ENCODE measurements at regions not wholly inside any gene's neighbourhood (a gene's known extent, or its start where the extent isn't known, plus 50 kb on each side); places are given as distances from the start of the nearest gene placed in this dataset.

DNA sequence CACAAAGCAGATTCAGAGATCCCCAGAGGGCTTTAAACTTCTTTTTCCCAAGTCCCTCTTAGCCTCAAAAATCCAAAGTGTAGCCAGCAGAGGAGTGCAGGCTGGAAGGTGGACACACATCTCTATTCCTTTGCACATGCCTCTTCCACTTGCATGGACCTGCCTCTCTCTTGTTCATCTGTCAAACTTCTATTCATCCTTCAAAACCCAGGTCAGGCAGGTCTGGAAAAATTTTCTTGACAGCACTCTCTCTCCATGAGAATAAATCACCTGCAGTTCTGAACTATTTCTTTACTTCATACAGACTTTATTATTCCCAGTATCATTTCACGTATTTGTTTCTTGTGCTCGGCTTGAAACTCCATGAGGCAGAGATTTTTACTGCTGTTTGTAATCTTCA is 127.5 kb downstream of the SS18 start:
- DNase-seq (ENCODE audit: low read depth in 3 of 3), result no peak

GRCh38 chr18:25962176-25962575 is 128.2 kb downstream of the SS18 start:
- no peak for DNase-seq (ENCODE audit: low read depth in 3 of 3)

DNA sequence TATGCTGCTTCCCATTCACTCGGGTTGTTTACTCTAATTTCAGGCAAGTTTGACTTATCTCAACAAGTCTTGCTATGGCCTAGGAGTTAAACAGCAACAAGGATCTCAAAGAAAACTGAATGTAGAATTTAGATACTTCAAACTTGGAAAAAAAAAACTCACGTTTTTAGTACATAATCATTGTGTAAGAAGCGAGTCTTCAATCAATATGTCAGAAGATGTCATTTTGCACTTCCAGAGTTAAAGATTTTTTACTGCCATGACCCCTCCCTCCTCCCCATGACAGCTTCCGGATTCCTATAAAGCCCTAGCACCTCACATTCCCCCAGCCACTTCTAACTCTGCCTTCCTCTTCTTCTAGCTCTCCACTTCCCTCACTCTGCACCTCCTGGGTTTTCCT is 133.4 kb downstream of the SS18 start:
- DNase-seq (ENCODE audit: low read depth in 3 of 3), result no peak

DNA sequence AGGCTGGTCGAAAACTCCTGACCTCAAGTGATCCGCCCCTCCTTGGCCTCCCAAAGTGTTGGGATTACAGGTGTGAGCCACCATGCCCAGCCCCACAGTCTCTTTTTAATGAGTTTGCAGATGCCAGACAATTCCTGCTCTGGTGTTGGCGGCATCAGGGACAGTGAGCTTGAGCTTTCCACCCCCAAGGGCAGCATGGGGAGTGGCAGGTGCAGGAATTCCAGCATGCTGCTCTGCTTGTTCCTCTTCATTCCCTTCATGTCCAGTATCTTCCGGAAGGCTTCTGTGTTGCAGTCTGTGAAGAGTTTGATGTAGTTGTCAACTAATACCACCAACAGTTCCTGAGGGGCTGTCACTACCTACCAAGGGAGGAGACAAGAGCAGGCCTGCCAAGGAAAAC is 137.3 kb downstream of the SS18 start:
- DNase-seq (ENCODE audit: low read depth in 3 of 3), result no peak

GRCh38 chr18:25950321-25950720 is 140.1 kb downstream of the SS18 start:
- DNase-seq (ENCODE audit: low read depth in 3 of 3), result no peak

GRCh38 chr18:25946540-25946939 is 143.9 kb downstream of the SS18 start:
- no peak for DNase-seq (ENCODE audit: low read depth in 3 of 3)

- DNase-seq (ENCODE audit: low read depth in 3 of 3), result no peak
These were observed 155.1 kb downstream of the SS18 start for GRCh38 chr18:25935356-25935755.

DNA sequence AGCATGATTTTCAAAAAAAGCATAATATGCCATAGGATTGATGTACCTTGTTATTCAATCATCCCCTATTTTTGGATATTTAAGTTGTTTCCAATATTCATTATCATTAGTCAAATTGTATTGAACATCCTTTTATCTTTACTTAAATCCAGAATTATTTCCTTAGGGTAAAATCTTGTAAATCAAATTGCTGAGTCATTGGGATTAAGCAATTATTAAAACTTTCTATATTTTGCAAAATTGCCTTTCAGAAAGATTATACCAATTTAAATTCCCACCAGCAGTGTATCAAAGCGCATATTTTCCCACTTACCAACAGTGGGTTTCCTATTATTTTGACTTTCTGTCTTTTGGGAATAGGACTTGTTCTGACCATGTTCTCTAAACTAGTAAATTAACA is 159.3 kb downstream of the SS18 start:
- DNase-seq (ENCODE audit: low read depth in 3 of 3), result no peak

GRCh38 chr18:25929787-25930186 is 160.6 kb downstream of the SS18 start:
- no peak for DNase-seq (ENCODE audit: low read depth in 3 of 3)

DNA sequence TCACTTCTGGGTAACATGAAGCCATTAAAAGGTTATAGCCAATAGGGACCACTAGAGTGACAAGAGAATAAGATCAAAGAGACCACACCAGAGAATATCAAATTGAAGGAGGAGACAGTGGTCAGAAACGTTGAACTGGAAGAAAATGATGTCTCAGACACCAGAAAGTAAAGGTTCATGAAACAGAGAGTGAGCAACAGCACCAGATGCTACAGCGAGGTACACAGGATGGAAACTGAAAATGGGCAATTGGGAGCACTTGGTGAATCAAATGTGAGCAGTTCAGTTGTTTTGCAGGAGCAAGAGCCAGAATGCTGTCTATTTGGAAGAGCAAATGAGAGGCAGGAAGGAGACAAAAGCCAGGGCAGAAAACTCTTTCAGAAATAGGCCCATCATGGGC is 162.6 kb downstream of the SS18 start:
- DNase-seq (ENCODE audit: low read depth in 3 of 3), result no peak

DNA sequence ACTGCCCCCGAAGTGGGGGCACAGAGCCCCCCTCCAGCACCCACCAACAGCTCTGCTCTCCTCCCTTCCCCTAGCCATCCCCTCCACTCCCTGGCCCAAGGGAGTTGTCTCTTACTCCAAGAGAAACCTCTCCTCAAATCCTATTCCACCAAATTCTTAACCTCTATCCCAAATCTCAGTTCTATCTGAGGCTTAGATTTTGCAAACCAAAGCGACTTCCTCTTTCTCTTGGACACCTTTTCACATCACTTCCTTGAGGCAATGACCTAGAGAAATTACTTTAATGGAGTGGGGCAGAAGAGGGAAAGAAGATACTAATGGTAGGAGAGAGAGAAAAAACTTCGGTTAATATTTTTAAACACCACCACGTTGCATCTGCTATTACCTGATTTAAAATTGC is 167.2 kb downstream of the SS18 start:
- no peak for DNase-seq (ENCODE audit: low read depth in 3 of 3)

DNA sequence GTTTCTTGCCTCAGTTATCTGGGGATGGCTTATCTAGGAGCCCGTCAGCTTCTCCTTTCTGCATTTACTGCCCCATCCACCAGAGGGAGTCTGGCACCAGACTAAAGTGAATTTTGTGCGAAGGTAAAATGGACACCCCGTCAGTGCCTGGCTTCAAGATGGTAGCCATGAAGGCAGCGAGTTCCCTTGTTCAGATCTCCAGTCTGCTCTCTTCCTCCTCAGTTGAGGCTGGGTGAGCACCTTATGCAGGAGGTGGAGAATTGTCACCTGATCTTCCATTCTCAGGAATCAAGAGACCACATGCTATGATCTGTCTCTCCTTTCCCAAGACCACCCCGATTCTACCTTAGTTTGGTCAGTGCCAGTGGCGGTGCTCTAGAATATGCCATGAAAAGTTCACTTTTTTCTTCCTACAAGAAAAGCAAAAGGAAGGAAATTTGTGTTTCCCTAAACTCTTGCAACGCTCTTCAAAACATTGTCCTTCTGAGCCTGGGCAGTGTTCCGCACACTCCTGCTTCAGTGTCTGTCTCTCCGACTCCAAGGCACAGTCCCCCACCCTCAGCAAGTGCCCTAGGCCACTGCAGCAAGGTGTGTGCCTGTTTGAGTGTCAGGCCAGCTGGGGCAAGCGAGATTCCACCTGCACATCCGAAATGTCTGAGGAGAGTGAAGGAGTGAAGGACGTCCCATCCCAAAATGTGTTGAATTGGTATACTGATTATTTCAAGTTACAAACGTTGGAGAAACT is 168.6 kb downstream of the SS18 start:
- peak in 1 of 3 experiments; percentile 2 for DNase-seq (ENCODE audit: low read depth in 3 of 3)

DNA sequence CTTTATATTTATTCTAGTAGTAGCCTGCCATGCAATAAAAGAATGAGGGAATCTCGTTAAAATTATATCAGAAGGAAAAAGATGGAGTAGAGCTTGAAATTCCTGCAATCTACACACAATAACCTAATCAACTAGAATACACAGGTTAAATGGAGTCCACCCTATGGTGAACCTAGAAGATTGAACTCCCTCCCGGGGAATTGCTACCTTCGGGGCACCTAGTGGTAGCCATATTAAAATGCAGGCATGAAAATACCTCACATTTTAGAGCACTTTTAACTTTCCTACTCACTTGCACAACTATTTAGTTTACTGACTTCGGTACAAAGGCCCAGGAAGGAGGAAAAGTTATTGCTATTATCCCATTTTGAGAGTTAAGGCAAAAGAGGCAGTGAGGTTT is 174.5 kb downstream of the SS18 start:
- DNase-seq (ENCODE audit: low read depth in 3 of 3), result no peak

DNA sequence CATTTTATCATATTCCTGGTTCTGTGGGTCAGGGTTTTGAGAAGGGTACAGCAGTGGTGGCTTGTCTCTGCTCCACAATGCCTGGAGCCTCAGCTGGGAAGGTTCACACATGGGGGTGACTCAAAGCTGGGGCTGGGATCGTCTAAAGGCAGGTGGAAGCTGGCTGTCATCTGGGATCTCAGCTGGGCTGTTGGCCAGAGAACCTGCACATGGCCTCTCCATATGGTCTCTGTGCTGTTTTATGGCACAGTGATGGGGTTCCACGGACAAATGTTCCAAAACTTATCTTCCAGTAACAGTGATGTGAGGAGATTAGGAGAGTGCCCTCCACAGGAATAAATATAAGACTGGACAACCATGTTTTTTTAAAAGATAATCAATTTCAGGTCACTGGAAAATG is 191.4 kb downstream of the SS18 start:
- no peak for DNase-seq (ENCODE audit: low read depth in 3 of 3)

DNA sequence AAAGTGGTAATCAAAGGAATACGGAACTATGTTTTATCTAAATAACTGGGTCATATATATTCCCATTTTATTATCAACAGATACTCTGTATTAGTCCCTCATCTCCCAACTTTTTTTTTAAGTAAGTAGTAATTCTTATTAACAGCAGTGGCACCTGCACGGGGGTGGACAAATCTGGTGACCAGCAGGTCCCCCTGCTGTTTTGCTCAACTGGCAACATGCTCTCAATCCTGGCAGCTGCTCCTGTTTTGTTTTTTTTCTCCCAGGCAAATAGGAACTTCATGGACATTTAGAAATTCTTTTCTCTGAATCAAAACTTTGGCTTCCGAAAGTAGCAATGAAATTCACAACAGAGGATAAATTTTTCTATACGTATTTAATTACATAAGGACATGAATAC is 193.5 kb downstream of the SS18 start:
- DNase-seq (ENCODE audit: low read depth in 3 of 3), result no peak

DNA sequence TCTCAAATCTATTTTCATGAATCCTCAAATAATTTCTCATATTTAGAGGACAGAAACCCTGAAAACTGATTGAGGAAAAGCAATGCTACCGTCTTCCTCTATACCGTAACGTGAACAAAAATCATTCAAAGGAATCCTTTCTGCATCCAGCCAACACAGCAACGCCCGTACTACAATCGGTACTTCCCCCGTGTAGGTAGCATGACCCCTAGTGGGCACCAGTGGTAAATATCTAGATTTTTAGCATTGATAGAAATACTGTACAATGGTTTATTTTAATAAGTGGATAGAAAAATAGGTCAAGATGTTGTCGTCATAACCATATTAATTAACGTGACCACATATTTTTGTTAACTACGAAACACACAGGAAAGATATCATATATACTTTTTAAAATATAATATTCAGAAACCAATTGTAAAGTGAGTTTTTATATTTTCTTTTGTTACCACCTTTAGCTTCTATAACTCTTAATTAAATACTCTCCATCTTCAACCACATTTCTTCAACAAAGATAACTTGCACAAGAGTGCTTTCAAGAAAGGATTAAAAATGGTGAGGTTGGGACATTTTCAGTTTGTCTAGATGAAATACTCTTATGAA is 194.1 kb downstream of the SS18 start:
- DNase-seq (ENCODE audit: low read depth in 3 of 3), result no peak

GRCh38 chr18:25895518-25895917 is 194.9 kb downstream of the SS18 start:
- DNase-seq (ENCODE audit: low read depth in 3 of 3), result no peak

- DNase-seq (ENCODE audit: low read depth in 3 of 3), result no peak
These were observed 204.1 kb downstream of the SS18 start for GRCh38 chr18:25886283-25886682.

GRCh38 chr18:25883091-25883490 is 207.3 kb downstream of the SS18 start:
- no peak for DNase-seq (ENCODE audit: low read depth in 3 of 3)

GRCh38 chr18:25881149-25881548 is 209.3 kb downstream of the SS18 start:
- DNase-seq (ENCODE audit: low read depth in 3 of 3), result no peak

DNA sequence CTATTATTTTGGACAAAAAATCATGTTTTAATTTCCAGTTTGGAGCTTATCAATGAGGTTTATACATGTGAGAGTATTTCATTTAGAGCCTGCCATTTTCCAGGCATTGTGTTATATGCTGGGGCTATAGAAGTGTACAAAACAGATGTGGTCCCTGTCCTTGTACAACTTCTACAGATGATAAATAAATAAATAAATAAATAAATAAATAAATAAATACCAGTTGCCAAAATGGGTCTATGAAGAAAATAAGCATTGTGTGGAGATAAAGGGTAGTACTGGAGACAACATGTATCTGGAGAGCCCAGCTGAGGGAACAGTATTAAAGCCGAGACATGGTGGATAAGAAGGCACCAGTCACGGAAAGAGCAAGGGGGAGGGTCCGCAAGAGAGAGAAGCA is 210.0 kb downstream of the SS18 start:
- DNase-seq (ENCODE audit: low read depth in 3 of 3), result no peak

- DNase-seq (ENCODE audit: low read depth in 3 of 3), result no peak
These were observed 214.0 kb downstream of the SS18 start for GRCh38 chr18:25876330-25876948.

DNA sequence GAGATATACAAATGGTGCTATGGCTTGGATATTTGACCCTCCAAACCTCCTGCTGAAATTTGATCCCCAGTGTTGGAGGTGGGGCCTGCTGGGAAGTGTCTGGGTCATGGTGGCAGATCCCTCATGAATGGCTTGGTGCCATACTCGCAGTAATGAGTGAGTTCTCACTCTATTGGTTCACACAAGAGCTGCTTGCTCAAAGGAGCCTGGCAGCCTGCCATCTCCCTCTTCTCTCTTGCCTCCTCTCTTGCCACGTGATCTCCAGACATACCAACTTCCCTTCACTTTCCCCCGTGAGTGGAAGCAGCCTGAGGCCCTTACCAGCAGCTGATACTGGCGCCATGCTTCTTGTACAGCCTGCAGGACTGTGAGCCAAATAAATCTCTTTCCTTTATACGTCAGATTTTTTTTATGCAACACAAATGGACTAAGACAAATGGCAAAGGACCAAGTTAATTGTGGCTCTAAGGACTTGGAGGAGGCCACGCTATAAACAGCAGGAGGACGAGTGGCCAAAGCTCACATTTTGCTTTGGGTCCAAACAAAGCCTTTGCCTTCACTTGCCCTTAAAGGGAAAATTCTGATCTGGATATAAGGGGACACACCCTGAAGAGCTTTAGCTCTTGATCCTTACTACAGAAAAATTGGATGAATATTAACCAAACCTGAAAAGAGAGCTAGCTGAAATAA is 214.7 kb downstream of the SS18 start:
- DNase-seq (ENCODE audit: low read depth in 3 of 3), result no peak
